Right forelimb (tissue), 1 donor: ENCODE measurements at regions not wholly inside any gene's neighbourhood (a gene's known extent, or its start where the extent isn't known, plus 50 kb on each side); places are given as distances from the start of the nearest gene placed in this dataset.
A peak's percentile ranks its signal among the peaks of the same experiment; 100 is the strongest.
"Not testable (repeated sequence)": the region's sequence is repeated elsewhere in the genome, so short reads cannot be mapped to it uniquely, and the experiment has no call there.

Experiments used
- DNase-seq: peaks from one replicate; pipeline ENCODE4 v3.0.0-alpha.2; 2018

GRCh38 chr5:158514319-158514985, 585.3 kb downstream of the EBF1 start:
- peak; percentile 60 for DNase-seq

DNA sequence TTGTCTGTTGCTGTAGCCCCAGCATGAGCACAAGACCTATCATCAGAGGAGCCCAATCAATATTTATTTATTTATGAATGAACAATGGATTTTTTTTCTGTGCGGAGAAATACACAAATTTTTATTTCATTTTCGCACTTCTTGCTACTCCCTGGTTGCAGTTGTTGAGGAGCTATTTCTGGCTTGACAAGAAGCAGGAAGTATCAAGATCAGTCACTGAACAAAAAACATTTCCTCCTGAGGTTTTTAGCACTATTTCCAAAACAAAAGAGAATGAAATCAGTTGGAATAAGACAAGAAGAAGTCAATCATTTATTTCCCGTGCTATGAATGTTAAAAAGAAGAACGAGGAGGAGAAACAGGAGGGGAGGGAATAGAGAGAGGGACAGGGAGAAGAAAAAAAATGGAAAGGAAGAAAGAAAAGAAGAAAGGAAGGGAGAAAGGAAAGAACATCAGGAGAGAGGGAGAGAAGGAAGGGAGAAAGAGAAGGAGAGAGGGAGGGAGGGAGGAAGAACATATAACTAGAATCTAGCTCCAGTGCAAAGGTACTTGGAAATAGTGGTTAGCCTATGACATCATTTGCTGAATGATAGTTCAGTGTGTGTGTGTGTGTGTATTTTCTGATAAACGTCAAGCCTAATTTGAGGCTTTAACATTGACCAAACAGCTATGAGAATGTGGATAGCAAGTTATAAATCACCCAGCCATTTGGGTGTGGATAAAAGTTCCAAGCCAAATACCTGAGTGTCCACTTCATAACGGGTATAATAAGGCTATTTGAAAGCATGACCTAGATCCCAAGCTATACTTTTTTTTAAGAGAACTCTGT, 586.0 kb downstream of the EBF1 start:
- DNase-seq = no peak

DNA sequence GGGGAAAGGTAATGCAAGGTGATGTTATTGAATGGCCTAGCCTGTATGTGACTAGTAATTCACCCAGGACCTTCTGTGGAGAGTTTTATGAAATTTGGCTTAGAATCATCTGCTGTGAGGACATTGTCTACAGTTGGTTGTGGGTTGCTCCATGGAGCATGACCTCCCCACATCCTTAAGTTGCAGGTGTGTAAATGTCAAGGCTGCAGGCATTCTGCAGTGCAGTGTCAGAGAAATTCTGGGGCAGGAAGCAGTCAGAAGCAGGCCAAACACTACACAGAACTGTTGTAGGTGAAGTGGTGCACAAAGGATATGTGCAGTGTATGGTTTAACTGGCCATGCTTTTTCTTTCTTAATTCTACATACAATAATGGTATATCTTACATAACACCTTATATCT, 588.3 kb downstream of the EBF1 start:
- no peak for DNase-seq

DNA sequence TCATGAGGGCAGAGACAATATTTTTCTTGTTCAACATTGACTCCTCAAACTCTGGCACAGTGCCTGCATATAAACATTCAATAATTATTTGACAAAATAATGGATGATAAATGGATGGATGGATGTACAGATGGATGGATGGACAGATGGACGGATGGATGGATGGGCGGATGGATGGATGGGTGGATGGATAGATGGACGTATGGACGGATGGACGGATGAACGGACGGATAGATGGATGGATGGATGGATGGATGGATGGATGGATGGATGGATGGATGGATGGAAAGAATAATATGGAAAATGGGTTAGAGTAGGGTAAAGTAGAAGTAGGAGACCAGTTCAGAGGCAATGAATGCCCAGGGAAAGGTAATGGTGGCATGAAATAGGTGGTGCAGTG, 589.2 kb downstream of the EBF1 start:
- no peak for DNase-seq

DNA sequence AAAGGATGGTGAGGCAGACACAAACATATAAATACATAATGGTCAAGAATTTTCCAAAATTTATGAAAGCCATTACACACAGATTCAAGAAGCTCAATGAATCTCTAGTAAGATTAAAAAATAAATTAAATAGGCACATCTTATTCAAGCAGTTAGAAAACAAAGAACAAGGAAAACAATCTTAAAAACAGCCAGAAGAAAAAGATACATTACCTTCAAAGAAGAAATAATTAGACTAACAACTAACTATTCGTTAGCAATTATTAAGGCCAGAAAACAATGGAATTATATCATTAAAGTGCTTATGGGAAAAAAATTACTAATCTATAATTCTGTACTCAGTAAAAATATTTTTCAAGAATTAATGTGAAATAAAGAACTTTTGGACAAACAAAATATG, 593.1 kb downstream of the EBF1 start:
- DNase-seq = no peak

- no peak for DNase-seq
Measured at GRCh38 chr5:158502686-158503085, 597.0 kb downstream of the EBF1 start.

GRCh38 chr5:158499892-158500418, 599.8 kb downstream of the EBF1 start:
- no peak for DNase-seq

GRCh38 chr5:158499075-158499891, 600.4 kb downstream of the EBF1 start:
- DNase-seq = peak; percentile 61

- DNase-seq = no peak
Measured at GRCh38 chr5:158496624-158497023, 603.1 kb downstream of the EBF1 start.

DNA sequence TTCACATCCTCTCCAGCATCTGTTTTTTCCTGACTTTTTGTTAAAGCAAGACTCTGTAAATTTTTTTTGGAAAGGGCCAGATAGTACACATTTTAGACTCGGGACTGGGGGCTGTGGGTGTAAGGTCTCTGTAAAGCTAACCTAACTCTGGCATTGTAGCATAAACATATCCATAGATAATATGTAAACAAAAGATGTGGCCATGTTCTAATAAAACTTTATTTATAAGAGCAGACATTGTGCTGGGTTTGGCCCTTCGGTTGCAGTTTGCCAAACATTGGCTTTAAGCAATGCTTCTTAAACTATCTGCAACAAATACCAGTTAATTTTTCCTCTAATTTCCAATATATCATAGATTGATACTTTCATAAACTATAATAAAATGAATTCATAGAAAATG, 605.2 kb downstream of the EBF1 start:
- DNase-seq = no peak

DNA sequence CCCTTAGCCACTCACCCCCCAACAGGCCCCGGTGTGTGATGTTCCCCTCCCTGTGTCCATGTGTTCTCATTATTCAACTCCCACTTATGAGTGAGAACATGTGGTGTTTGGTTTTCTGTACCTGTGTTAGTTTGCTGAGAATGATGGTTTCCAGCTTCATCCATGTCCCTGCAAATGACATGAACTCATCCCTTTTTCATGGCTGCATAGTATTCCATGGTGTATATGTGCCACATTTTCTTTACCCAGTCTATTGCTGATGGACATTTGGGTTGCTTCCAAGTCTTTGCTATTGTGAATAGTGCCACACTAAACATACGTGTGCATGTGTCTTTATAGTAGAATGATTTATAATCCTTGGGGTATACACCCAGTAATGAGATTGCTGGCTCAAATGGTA, 605.7 kb downstream of the EBF1 start:
- not testable (repeated sequence) for DNase-seq

GRCh38 chr5:158492841-158493242, 606.9 kb downstream of the EBF1 start:
- DNase-seq = peak; percentile 71

DNA sequence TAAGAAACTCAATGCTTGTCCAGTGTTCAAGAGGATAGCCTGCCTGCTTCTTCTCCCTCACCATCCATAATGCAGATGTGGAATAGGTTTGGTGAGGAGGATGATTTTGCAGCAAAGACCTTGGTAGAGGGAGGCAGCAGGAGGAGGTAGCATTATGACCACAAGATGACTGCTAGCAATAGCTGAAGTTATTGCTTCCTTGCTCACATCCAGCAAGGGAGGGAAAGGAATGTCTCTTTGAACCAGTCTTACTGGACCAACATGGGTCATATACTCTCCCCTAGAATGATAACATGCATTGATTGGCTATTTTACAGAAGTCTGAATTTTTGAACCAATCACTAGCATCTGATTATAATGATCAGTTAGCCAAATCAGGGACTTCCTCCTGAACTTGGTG, 607.6 kb downstream of the EBF1 start:
- DNase-seq = no peak

DNA sequence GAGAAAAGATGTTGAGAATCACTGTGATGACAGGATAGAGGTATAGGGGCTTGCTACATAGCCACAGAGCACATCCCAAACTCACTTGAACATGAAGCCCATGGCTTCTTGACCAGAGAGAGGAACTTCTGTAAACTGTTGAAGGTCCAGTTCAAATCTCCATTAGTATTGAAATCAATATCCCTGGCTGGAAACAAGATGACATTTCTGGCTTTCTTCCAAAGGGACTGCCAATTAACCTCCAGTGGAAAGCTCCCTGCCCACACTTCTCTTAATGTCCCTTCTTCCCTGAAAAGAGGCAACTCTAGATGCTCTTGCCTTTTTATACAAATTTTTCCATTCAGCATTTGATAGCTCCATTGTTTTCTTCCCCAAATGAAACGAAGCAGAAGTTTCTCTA, 612.1 kb downstream of the EBF1 start:
- DNase-seq = no peak

DNA sequence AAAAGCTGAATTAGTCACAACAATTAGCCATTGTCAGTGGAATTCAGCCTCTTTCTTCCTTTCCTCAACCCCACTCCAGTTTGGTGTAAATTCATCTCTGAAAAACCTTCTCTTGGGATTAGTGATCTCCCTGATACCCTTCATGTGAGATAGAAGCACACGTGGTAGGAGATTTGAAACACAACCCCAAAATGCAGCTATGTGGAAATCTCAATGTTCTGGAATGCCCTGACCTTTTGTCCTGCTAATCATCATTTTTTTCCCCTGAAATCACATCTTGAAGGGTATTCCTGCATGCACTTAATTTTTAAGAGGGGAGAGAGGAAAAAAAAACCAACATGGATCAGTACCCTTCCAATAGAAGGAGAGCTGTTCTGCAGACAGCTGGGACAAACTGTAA, 612.6 kb downstream of the EBF1 start:
- DNase-seq = no peak

- DNase-seq = no peak
Measured at GRCh38 chr5:158486566-158486965, 613.1 kb downstream of the EBF1 start.

- DNase-seq = peak; percentile 84
Measured at GRCh38 chr5:158485604-158486081, 614.1 kb downstream of the EBF1 start.

GRCh38 chr5:158485047-158485446, 614.7 kb downstream of the EBF1 start:
- DNase-seq = peak; percentile 59

DNA sequence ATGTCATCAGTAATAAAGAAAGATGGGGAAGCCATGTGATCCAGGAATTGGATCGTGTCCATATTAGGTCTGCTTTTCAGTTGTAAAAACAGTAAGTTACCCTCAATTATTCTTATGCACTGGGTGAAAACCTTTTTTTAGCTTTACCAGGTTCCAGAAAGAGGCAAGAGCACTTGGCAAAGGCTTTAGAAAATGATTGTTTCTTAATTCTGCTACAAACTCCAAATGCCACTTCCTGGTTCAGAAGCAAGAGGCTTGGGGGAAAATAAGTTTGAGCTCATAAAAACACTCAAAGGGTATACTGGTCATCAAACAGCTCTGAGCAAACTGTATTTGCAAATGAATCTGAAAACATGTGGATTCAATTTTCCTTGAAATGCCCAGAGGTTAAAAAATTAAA, 615.6 kb downstream of the EBF1 start:
- DNase-seq = no peak

GRCh38 chr5:158483281-158483860, 616.3 kb downstream of the EBF1 start:
- DNase-seq = no peak

GRCh38 chr5:158482125-158482524, 617.6 kb downstream of the EBF1 start:
- no peak for DNase-seq

GRCh38 chr5:158478139-158478538, 619.2 kb upstream of the CLINT1 start:
- no peak for DNase-seq

GRCh38 chr5:158477214-158477613, 618.3 kb upstream of the CLINT1 start:
- no peak for DNase-seq
